NCI-H82 treated with DMSO at 0.1 percent for 48 hours (cell line): ENCODE measurements at regions not wholly inside any gene's neighbourhood (a gene's known extent, or its start where the extent isn't known, plus 50 kb on each side); places are given as distances from the start of the nearest gene placed in this dataset.
"Not testable (repeated sequence)": the region's sequence is repeated elsewhere in the genome, so short reads cannot be mapped to it uniquely, and the experiment has no call there.

ENCODE experiments used
- DNase-seq: peaks from one replicate; lab custom pipeline; 2025; ENCODE audit not compliant: unreplicated experiment; lab: John Stamatoyannopoulos, UW

DNA sequence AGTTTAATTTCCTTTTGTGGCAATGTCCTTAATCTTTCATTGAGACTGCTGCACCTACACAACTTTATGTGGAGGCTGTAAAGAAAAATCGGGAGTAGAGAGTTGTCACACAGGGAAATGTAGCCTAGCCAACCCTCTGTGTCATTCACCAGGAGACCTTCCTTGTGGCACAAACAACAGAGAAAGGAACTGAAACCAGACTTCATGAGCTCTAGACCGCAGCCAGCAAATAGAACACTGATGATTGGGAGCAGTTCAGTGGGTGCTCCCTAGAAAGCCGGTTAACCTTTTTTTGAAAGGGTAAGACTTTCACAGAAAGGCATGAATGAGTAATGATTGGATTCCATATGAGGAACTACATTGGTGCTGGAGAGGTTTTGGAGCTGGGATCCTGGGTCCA is 1752.4 kb upstream of the CELF4 start:
- DNase-seq = no peak

DNA sequence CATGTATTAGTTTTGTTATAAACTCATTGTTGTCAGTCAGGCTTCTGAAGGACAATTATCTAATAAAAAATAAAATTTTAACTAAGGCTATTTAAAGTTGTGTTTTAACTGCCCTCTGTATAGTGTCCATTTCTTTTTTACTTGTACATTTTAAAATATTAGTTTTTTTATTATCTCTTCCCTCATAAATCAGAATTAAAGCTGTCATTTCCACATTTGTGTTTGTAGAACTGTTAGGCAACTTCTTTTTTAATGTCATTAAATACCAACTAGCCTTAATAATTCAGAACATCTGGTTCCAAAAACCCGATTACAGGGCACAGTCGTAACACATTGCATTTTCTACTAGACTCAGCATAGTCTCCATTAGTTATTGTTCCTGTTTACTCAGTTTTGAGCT is 1749.0 kb upstream of the CELF4 start:
- DNase-seq = no peak

DNA sequence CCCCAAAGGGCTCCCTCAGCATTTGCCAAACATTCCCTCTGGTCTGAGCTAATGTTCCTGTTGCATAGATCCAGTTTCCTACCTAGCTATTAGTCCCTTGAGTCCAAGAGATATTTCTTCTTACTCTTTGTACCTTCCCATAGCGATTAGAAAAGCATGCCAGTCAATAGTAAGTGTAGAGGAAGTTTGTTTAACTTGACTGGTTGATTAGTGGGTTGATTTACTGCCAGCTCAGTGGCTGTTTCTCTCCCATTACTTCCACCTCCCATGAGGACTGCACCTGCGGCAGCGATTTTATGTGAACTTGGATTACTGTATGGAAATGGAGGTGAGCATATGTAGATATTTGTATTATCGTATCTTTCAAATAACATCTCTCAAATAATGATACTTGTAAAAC is 1748.4 kb upstream of the CELF4 start:
- DNase-seq = no peak

DNA sequence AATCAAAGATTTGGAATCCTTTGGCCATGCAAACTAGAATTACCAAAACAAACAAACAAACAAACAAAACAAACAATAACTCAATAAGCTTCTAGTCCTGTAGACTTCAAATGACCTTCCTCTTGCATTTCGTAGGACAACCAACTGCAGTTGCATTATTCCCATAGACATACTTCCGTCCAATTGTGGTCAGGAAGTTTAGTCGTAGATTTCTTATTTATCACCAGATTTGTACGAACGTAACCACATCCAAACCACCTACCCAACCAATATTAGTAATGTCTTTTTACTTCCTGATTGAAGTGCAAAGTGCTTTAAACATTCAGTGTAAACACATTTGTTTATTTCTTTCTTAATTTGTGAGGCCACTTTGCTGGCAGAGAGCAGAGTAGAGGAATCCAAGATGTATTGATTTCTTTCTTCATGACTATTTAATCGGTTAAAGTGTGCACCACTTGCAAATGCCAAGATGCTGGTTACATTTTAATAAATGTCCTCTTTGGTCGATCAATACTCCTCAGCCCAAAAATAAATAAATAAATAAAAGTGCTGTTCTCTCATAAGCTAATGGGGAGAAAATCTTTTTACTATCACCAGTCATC is 1745.6 kb upstream of the CELF4 start:
- DNase-seq = no peak

DNA sequence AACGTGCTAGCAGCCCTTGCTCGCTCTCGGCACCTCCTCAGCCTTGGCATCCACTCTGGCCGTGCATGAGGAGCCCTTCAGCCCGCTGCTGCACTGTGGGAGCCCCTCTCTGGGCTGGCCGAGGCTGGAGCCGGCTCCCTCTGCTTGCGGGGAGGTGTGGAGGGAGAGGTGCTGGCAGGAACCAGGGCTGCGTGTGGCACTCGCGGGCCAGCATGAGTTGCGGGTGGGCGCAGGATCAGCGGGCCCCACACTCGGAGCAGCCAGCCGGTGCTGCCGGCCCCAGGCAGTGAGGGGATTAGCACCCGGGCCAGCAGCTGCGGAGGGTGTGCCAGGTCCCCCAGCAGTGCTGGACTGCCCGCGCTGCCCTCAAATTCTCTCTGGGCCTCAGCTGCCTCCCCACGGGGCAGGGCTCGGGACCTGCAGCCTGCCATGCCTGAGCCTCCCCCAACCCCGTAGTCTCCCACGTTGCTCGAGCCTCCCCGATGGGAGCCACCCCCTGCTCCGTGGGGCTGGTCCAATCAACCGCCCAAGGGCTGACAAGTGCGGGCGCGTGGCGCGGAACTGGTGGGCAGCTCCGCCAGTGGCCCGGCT is 1743.4 kb upstream of the CELF4 start:
- DNase-seq = not testable (repeated sequence)

DNA sequence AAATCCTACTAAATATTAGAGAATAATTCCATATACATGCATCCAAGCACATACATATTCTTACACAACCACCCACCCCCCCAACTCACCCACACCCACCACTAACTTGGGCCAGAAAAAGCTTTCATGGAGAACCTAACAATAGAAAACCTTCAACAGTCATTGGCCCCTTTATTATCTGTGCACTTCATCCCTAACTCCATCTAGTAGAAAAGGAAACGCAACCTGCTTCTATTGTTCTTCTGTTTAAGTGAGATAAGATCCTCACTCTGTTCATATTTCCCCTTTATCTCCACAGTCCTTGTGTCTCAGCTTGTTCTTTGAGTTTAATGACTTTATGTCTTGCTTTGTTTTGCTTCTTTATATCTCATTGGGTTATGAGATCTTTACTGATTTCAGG is 1740.2 kb upstream of the CELF4 start:
- no peak for DNase-seq

DNA sequence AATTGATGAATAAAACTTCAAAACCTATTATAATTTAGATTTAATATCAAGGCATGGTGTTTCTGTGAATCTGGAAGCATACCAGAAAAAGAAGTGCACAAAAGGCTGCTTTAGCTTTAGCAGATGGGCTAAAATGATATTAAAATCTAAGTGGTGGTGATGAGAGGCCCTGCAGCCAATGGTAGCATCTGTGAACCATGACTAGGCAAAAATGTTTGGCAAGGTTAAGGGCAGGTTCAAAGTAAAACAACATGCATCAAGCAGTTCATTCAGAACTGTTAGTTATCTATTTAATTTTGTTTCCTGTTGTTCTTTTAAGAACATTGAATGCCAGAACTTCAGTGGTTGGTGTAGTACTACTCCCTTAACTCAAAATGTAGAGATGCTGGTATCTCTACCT is 1736.9 kb upstream of the CELF4 start:
- no peak for DNase-seq

DNA sequence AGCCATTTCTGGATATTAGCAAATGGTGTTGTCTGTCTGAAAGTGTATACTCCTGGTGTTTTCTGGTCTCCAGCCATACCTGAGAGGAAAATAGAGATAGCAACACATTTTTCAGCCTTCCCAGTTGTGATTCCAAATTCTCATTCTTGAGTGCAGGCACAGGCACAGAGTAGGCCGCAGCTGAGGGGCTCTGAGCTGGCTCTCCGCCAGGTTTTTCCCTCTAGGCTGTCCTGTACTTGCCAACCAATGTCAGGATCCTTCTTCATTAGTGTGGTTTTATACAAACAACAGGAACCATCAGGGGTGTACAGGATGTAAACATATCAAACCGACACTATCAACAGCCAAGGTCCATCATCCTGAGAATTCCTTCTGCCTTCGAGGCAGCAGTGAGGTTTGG is 1733.6 kb upstream of the CELF4 start:
- DNase-seq = peak; percentile 0

DNA sequence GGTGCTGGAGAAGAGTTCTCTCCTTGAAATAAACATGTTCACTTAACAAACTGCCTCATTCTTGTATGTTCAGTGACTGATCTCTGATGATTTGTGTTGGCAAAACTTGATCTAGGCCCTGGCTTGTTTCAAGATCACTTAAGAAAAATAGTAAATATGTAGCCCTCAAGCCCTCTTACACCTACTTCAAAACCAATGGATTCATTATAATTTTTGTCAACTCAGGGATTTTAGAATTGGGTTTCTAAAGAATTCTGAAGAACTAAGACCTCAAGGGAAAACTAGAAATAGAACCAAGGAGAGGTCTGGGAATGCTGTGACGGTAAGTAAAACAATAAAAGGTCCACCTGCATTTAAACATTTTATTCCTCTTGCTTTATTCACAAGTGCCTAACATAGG is 1731.6 kb upstream of the CELF4 start:
- DNase-seq = no peak

DNA sequence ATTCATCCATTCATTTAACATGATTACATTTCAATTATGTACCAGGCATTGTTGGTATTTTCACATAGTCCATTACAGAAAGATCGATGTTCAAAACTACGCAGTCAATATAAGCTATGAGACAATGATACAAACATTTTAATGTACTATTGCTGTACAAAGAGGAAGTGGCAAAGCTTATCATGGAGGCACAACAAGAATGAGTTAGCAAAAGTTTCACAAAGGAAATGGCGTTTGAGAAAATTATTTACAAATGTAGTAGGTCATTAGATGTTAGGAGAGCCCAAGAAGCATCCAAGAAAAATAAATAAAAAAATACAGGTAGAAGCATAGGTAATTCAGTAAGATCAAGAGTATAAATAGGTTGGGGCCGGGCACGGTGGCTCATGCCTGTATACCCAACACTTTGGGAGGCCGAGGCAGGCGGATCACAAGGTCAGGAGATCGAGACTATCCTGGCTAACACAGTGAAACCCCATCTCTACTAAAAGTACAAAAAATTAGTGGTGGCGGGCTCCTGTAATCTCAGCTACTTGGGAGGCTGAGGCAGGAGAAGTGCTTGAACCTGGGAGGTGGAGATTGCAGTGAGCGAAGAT is 1730.8 kb upstream of the CELF4 start:
- DNase-seq = no peak

DNA sequence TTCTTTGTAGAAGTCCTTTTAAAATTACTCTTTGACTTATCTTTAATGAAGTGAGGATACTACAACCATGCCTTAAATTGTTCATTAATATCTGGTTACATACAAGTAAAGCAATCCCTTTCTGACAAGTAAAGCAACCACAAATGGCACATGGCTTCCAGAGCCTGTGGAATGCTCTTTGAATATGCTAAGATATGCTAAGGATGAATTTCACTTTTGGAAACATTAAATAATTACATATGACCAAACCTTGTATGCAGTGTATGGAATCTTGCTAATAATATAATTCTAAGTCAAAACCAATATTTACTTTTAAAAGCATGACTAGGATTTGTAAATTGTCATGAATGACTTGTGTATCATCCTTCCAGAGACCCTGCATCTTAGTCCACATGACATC is 1711.2 kb upstream of the CELF4 start:
- DNase-seq = no peak

DNA sequence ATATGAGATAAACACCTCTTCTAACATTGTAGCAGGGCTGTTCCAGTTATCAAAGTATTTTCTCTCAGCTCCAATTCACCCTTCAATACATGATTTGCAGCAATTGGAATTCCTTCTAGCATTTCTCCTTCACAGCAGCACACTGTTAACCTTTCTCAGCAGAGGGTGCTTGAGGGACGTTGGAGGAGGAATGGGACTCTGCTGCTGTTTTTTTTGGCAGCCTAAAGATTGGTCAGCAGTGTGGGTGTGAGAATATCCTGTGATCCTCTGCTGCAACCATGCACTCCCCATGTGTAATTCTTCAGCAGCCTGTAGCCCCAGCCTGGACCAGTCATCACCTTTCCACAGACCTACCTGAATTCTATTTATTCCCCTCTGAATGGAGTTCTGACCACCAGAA is 1708.9 kb upstream of the CELF4 start:
- DNase-seq = no peak

DNA sequence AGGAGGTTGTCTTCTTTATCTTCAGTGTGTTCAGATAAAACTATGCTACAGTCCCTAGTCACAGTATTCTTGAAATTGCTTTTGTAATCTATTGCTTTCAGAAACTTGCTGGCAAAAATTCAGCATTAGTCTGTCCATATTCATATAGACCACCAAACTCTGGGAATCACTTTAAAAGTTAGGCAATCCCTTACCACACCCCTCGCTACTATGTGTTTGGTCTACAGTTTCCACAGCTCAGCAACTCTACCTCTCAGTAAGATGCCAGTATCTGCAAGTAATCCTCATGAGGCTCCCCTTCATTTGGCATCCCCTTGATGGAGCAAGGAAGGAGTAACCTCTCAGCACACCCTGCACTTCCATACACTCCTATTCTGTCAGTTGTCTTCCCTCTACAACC is 1706.6 kb upstream of the CELF4 start:
- DNase-seq = no peak

DNA sequence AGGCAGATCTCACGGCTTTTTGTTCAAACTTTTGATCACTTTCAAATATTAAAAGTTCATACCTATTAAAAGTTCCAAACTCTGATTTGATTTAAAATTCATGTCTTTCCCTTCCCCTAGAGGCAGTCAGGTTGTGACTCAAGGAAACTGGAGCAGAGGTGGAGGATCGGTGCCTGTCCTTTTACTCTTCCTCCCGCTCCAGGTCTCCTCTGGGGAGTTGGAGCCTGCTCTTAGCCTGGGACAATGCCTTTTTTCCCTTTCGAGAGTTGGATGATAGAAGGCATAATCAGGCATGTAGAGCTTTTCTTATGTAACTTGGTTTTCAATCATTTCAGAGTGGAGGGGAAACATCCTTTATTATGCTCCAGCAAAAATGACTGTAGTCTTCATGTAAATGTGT is 1706.1 kb upstream of the CELF4 start:
- DNase-seq = no peak

DNA sequence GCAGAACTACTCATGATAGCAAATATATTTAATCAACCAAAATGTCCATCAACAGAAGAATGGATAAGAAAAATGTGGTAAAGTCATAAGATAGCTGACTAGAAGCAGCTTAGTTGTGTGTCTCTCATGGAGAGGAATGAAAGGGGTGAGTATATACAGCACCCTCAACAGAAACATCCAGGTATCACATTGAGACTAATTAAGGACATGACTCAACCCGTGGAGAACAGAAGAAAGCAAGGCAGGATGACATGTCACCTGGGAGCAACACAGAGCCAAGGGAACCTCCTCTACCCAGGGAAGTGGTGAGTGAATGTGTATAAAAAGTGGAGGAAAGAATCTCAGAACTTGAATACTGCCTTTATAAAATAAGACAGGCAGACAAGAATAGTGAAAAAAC is 1695.0 kb upstream of the CELF4 start:
- no peak for DNase-seq

DNA sequence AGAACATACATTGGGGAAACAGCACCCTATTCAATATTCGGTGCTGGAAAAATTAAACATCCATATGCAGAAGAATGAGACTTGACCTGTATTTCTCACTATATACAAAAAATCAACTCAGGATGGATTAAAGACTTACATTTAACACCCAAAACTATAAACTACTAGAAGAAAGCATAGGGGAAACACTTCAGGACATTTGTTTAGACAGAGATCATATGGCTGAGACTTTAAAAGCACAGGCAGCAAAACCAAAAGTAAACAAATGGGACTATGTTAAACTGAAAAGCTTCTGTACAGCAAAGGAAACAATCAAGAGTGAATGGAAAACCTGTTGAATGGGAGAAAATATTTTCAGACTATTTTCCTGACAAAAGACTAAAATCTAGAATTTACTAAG is 1694.1 kb upstream of the CELF4 start:
- no peak for DNase-seq

DNA sequence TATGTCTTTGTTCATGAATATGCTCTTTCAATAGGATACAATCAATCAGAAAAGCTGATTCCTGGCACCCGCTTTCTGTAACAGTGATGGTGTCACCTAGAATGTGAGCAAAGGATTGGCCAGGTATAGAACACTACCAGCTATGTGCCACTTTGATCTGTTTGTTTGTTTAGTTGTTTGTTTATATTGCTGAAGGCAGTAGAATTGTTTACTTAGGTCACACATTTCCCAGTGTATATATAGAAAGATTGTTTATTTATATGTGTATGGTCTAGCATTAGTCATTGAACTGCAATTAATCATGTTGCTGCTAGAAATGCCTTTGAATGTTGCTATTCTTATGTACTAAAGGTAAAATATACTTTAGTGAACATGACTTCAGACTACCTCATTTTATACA is 1678.6 kb upstream of the CELF4 start:
- DNase-seq = no peak

DNA sequence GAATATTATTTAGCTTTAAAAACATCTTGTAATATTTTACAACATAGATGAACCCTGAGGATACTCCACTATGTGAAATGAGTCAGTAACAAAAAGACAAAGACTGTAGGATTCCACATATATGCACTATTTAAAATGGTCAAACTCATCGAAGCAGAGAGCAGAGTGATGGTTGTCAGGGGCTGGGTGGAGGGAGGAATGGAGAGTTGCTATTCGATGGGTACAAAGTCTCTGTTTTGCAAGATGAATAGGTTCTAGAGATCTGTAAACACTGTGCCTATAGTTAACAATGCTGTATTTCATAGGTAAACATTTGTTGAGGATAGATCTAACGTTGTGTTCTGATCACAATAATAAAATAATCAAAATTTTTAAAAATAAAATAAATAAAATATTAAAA is 1675.9 kb upstream of the CELF4 start:
- DNase-seq = no peak

DNA sequence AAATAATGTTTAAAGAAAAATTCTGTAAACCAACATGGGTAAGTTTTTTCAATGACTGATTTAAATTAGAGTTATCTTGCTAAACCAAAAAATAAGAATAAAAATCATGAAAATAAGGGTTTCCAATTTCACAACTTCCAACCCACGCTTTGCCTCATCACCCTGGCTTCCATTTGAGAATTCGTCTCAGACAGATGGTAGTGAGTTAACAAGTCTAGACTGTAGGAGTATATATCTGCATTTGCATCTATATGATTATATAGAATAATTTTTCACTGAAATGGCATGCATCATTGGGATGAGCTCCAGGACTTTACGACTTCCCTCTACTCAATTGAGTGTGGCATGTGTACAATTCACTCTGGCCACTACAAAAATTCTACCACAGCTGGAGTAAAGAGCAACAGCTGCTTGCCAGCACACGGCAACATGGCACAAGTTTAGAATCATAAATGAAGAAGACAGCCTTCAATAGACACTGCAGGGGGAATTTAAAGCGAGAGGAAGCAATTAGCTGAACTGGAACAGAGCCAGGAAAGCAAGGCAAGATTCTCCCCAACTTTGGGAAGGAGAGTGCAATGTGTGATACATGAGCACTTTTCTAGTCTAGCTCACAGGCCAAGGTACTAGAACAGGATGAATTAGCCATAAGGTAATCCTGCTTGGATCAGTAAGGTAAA is 1673.5 kb upstream of the CELF4 start:
- DNase-seq = no peak

DNA sequence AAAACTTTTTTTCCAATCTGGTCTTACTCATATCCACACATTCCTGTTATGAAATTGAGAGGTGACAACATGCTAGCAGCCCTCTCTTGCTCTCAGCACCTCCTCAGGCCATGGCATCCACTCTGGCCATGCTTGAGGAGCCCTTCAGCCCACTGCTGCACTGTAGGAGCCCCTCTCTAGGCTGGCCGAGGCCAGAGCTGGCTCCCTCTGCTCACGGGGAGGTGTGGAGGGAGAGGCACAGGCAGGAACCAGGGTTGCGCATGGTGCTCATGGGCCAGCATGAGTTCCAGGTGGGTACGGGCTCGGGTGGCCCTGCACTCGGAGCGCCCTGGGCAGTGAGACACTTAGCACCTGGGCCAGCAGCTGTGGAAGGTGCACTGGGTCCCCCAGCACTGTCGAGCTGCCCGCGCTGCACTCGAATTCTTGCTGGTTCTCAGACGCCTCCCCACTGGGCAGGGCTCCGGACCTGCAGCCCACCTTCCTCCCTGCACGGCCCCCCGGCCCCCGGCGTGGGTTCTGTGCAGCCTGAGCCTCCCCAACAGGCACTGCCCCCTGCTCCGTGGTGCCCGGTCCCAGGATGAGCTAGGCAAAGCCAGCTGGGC is 1669.6 kb upstream of the CELF4 start:
- DNase-seq = no peak

DNA sequence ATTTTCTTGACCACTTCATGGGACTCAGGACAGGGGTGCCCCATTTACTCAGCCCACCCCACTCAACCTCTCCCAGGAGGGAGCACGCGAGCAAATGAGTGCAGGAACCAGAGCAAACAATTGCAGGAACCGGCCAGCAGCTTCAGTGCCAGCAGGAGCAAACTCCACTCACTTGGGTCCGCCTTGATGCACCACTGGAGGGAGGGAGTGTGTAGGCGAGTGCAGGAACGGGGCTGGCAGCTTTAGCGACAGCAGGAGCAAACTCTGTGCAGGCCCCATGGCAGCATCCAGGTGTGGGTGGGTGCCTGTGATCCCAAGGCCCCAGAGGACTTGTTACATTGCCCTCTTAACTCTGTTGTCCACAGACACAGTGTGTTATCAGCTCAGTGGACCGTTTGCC is 1667.3 kb upstream of the CELF4 start:
- no peak for DNase-seq

DNA sequence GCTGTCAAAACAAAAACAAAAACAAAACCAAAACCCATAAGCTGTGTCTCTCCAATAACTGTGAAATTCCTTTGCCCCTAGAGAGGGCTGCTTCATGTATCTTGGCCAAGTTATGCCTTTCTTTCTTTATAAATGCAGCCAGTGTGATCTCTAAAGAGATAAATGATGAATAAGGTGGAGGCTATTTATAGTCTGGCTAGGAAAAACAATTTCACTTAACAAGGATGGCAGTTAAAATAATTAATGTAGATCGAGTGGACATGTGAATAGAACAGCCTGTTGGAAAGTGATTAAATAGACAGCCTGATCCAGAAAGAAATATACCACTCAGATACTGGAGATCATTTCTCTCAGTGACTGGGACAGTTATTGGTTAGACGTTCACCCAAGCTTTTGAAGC is 1666.9 kb upstream of the CELF4 start:
- DNase-seq = no peak
